ENCODE measurements at regions not wholly inside any gene's neighbourhood (a gene's known extent, or its start where the extent isn't known, plus 50 kb on each side); places are given as distances from the start of the nearest gene placed in this dataset.

DNA sequence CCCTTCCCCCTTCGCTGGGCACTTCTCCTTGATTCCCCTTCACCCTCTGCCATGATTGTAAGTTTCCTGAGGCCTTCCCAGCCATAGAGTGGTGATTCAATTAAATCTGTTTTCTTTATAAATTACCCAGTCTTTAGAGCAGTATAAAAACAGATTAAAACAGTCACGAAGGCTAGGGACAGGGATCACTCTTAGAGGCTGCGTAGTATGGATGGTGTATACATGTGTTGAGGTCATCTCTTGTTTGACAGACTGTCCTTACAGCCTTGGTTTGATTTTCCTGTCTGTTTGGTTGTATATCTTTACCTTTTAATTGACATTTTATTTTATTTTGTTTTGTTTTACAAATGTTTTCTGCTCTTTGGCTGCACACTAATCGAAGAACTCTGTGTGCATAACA, 1155.7 kb upstream of the CDH18 start:
- no peak for ATAC-seq
- H3K9me3 ChIP-seq = no peaks in the 10 kb centered on the region
- no peaks in the 10 kb centered on the region for H3K27me3 ChIP-seq
- no peak overlapping the region for H3K27ac ChIP-seq
- H3K36me3 ChIP-seq = no peaks in the 10 kb centered on the region
- H3K4me3 ChIP-seq = no peak overlapping the region
- no peaks in the 10 kb centered on the region for H3K4me1 ChIP-seq
- TF ChIP-seq, protein P1, sequence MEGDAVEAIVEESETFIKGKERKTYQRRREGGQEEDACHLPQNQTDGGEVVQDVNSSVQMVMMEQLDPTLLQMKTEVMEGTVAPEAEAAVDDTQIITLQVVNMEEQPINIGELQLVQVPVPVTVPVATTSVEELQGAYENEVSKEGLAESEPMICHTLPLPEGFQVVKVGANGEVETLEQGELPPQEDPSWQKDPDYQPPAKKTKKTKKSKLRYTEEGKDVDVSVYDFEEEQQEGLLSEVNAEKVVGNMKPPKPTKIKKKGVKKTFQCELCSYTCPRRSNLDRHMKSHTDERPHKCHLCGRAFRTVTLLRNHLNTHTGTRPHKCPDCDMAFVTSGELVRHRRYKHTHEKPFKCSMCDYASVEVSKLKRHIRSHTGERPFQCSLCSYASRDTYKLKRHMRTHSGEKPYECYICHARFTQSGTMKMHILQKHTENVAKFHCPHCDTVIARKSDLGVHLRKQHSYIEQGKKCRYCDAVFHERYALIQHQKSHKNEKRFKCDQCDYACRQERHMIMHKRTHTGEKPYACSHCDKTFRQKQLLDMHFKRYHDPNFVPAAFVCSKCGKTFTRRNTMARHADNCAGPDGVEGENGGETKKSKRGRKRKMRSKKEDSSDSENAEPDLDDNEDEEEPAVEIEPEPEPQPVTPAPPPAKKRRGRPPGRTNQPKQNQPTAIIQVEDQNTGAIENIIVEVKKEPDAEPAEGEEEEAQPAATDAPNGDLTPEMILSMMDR (IDR thresholded peaks at IDR 0.05) = no peak
- TF ChIP-seq EP300 (IDR thresholded peaks at IDR 0.05) (no peak), POLR2A (IDR thresholded peaks at IDR 0.05) (no peak), POLR2AphosphoS5 (IDR thresholded peaks at IDR 0.05) (no peak)
- WGBS, 2 donors (ENCODE audit: low coverage in 1 of 2) = 82 to 87% methylated on average over 3 to 4 of the region's 4 CpGs

DNA sequence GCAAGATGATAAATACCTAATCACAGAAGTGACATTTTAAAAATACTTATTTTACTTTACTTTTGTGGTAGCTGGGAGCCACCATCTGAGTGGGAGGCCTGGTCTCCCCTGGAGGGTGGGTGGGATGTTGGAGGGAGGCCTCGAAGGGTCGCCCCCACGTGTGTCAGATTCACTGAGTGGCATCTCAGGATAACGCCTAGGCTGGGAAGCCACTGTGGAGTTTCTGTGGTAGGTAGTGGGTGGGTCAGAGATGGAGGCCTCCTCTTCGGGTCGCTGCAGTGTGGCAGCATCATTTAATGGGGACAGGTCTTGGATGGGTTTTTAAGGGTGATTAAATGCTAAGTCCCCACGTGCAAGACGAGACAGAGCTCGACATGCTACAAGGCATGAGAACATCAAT, 1154.8 kb upstream of the CDH18 start:
- Histone ChIP-seq H3K27ac (no peak overlapping the region), H3K4me3 (no peak overlapping the region), H3K9me3 (no peaks in the 10 kb centered on the region), H3K27me3 (no peaks in the 10 kb centered on the region), H3K4me1 (no peaks in the 10 kb centered on the region), H3K36me3 (no peaks in the 10 kb centered on the region)
- WGBS, 2 donors (ENCODE audit: low coverage in 1 of 2) = 92% methylated on average over 2 of the region's 9 CpGs; no CpG with 5 or more reads in 1 of the 2 donors
- no peak for ATAC-seq
- TF ChIP-seq POLR2A (IDR thresholded peaks at IDR 0.05) = no peak
- TF ChIP-seq POLR2AphosphoS5 (IDR thresholded peaks at IDR 0.05) = no peak
- TF ChIP-seq, protein P1 (IDR thresholded peaks at IDR 0.05) = no peak
- TF ChIP-seq EP300 (IDR thresholded peaks at IDR 0.05) = no peak

DNA sequence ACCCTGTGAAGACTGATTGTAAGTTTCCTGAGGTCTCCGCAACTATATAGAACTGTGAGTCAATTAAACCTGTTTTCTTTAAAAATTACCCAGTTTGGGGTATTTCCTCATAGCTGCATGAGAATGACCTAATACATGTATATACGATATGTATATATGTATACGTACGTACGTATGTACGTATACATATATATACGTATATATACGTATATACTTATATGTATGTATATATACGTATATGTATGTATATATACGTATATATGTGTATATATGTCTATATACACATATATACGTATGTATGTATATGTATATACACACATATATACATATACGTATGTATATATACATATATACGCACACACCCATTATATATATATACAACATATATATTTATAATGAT, 1153.0 kb upstream of the CDH18 start:
- 85 to 92% methylated on average over 12 to 13 of the region's 13 CpGs for WGBS, 2 donors (ENCODE audit: low coverage in 1 of 2)

DNA sequence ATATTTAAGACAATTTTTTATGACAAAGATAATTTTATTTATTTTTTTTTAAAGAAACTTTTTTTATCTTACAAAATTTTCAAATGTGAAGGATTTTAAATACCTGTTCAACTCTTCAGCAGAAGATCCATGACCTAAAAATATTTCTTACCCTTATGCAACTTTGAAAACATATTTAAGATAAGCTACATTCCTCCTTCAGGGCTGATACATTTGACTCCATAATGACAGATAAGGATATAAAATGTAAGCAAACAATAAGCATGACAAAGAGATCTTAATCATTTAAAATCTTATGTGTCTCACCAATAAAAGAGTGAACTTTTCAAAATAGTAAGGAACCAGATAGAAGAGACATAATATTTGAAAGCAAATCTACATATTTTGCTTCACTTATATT, 1138.2 kb upstream of the CDH18 start:
- no peaks in the 10 kb centered on the region for H3K4me1 ChIP-seq
- ATAC-seq = no peak

More for the DNA sequence above, 1153.0 kb upstream of the CDH18 start:
- ATAC-seq = no peak
- no peaks in the 10 kb centered on the region for H3K36me3 ChIP-seq
- TF ChIP-seq POLR2AphosphoS5 (IDR thresholded peaks at IDR 0.05) = no peak
- TF ChIP-seq, protein P1 (IDR thresholded peaks at IDR 0.05) = no peak
- no peaks in the 10 kb centered on the region for H3K9me3 ChIP-seq
- H3K27me3 ChIP-seq = no peaks in the 10 kb centered on the region
- H3K4me1 ChIP-seq = no peaks in the 10 kb centered on the region
- no peak overlapping the region for H3K27ac ChIP-seq
- H3K4me3 ChIP-seq = no peak overlapping the region

DNA sequence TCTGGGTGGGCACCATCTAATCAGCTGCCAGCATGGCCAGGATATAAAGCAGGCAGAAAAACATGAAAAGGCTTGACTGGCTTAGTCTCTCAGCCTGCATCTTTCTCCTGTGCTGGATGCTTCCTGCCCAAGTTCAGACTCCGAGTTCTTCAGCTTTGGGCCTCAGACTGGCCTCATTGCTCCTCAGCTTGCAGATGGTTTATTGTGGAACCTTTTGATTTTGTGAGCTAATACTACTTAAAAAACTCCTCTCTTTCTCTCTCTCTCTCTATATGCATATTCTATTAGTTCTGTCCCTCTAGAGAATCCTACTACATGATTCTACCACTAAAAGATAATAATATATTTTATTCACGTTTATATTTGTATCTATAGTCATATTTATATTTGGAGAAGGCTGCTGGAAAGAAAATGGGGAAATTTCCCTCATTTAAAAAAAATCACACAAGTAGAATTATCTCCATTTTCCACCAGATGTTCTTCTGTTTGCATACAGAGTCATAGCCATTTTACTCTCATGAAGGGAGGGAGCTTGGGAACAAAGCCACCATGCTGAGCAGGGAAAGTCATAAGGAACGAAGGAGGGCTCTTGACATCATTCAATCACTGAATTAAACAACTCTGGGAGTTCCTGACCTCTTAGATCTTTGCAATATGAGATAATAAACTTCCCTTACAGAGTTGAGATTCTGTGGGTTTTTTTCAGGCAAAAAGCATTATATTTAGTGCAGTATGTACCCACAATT, 1137.4 kb upstream of the CDH18 start:
- Histone ChIP-seq H3K27ac (no peak overlapping the region), H3K4me1 (no peaks in the 10 kb centered on the region), H3K9me3 (no peaks in the 10 kb centered on the region), H3K36me3 (no peaks in the 10 kb centered on the region), H3K27me3 (no peaks in the 10 kb centered on the region), H3K4me3 (no peak overlapping the region)
- TF ChIP-seq POLR2AphosphoS5 (IDR thresholded peaks at IDR 0.05) (no peak), POLR2A (IDR thresholded peaks at IDR 0.05) (no peak), EP300 (IDR thresholded peaks at IDR 0.05) (no peak)
- TF ChIP-seq, protein P1 (IDR thresholded peaks at IDR 0.05) = no peak
- 51 to 65% methylated on average over 2 to 3 of the region's 3 CpGs for WGBS, 2 donors (ENCODE audit: low coverage in 1 of 2)
- ATAC-seq = no peak

More for the DNA sequence above, 1138.2 kb upstream of the CDH18 start:
- Histone ChIP-seq H3K27ac (no peak overlapping the region), H3K36me3 (no peaks in the 10 kb centered on the region), H3K27me3 (no peaks in the 10 kb centered on the region), H3K4me3 (no peak overlapping the region), H3K9me3 (no peaks in the 10 kb centered on the region)
- TF ChIP-seq, protein P1 (IDR thresholded peaks at IDR 0.05) = no peak
- TF ChIP-seq EP300 (IDR thresholded peaks at IDR 0.05) = no peak
- no peak for TF ChIP-seq POLR2A (IDR thresholded peaks at IDR 0.05)
- no peak for TF ChIP-seq POLR2AphosphoS5 (IDR thresholded peaks at IDR 0.05)
